PC-9 (cell line): ENCODE measurements at regions not wholly inside any gene's neighbourhood (a gene's known extent, or its start where the extent isn't known, plus 50 kb on each side); places are given as distances from the start of the nearest gene placed in this dataset.

Source experiments
- BruUV-seq: library from RNA; stranded (reverse); fragments of 400-500 nt; replicated peaks from 2 replicates; lab custom pipeline; 2021; lab: Mats Ljungman, UMichigan
- CTCF ChIA-PET: fragments of 300-600 bp; sonication (Branson Sonifier 250); formaldehyde crosslinking; loops from one replicate; lab custom pipeline; 2022; ENCODE audit warnings: antibody characterized with exemption; lab: Charles Lee
- POLR2A ChIA-PET: fragments of 300-600 bp; sonication (Branson Sonifier 250); formaldehyde crosslinking; loops from one replicate; lab custom pipeline; 2022; ENCODE audit warnings: antibody characterized with exemption; ENCODE audit not compliant: unreplicated experiment; lab: Charles Lee
- DNase-seq, 2 experiments: peaks; one replicate each; pipeline versions ENCODE4 v3.0.0 to v3.0.0-alpha.2; 2015 to 2022; ENCODE audit warnings: mixed read lengths in 1 of 2
- H2AFZ ChIP-seq: fragments of 200-600 bp; sonication (generic); 2 replicates; pipeline ENCODE4 v1.8.1; 2017; ENCODE audit warnings: antibody characterized with exemption
- H3F3A ChIP-seq: fragments of 200-600 bp; sonication (generic); 2 replicates; pipeline ENCODE4 v1.8.1; 2017; ENCODE audit warnings: antibody characterized with exemption, mild to moderate bottlenecking, low read depth; ENCODE audit not compliant: insufficient read depth
- H3K27ac ChIP-seq: fragments of 200-600 bp; sonication (generic); 2 replicates; pipeline ENCODE4 v1.6.1; 2016; ENCODE audit warnings: mixed run types
- H3K27me3 ChIP-seq: fragments of 200-600 bp; sonication (generic); 2 replicates; pipeline ENCODE4 v1.6.1; 2016; ENCODE audit warnings: low read depth, mixed run types; ENCODE audit not compliant: insufficient read depth
- H3K36me3 ChIP-seq: fragments of 200-600 bp; sonication (generic); 2 replicates; pipeline ENCODE4 v1.6.1; 2016; ENCODE audit warnings: low read depth, mixed run types
- H3K4me1 ChIP-seq: fragments of 200-600 bp; sonication (generic); replicated peaks from 2 replicates; pipeline ENCODE4 v1.6.1; 2016; ENCODE audit warnings: mixed run types; ENCODE audit not compliant: insufficient read depth
- H3K4me2 ChIP-seq: fragments of 200-600 bp; sonication (generic); 2 replicates; pipeline ENCODE4 v1.6.1; 2017; ENCODE audit warnings: mixed run types
- H3K4me3 ChIP-seq: fragments of 200-600 bp; sonication (generic); 2 replicates; pipeline ENCODE4 v1.6.1; 2016; ENCODE audit warnings: mixed run types
- H3K79me2 ChIP-seq: fragments of 200-600 bp; sonication (generic); 2 replicates; pipeline ENCODE4 v1.6.1; 2017; ENCODE audit warnings: low read depth, mixed run types
- H3K9me2 ChIP-seq: fragments of 200-600 bp; sonication (generic); 2 replicates; pipeline ENCODE4 v1.8.1; 2017; ENCODE audit warnings: mild to moderate bottlenecking; ENCODE audit not compliant: insufficient read depth
- H3K9me3 ChIP-seq: fragments of 200-600 bp; sonication (generic); 2 replicates; pipeline ENCODE4 v1.8.1; 2016; ENCODE audit warnings: low read depth; ENCODE audit not compliant: insufficient read depth
- H4K20me1 ChIP-seq: fragments of 200-600 bp; sonication (generic); 2 replicates; pipeline ENCODE4 v1.8.1; 2017; ENCODE audit not compliant: insufficient read depth
- EZH2 ChIP-seq: fragments of 200-600 bp; sonication (generic); IDR thresholded peaks from 2 replicates; pipeline ENCODE4 v1.8.0; 2017; ENCODE audit warnings: antibody characterized with exemption, low read depth
- intact Hi-C: fragments of 100-400 bp; cut with micrococcal nuclease; formaldehyde crosslinking; loops from one replicate; pipeline ENCODE4 v1.10.0; 2022; ENCODE audit not compliant: unreplicated experiment
- TF ChIP-seq, protein P1 (sequence below): fragments of 200-600 bp; sonication (generic); conservative IDR thresholded peaks from 2 replicates; pipeline ENCODE4 v1.6.1; 2017; ENCODE audit warnings: mixed run types, antibody characterized with exemption, mild to moderate bottlenecking, moderate library complexity

DNA sequence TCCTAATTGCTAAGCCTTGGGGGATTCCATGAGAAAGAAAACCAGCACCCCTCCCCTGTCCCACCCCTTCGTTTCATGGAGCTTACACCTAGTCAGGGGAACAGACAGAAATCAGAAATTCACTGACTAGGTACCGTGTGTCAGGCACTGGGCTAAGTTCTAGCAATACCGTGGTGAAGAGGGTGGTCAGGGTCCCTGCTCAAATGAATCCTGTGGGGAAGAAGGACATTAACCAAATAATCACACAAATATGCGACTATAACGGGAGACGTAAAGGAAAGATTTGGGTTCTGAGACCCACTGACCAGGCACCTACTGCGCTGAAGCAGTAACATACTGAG is 65.1 kb upstream of the TOP1 start:
- Histone ChIP-seq H3K4me2 (no peak overlapping the region), H3K4me1 (no peaks in the 10 kb centered on the region), H3F3A (no peaks in the 10 kb centered on the region), H3K36me3 (no peaks in the 10 kb centered on the region), H4K20me1 (no peaks in the 10 kb centered on the region), H3K9me2 (no peaks in the 10 kb centered on the region), H3K27me3 (peaks cover 3% of the 10 kb centered on the region; the same call in 1 of the 2 replicates), H3K27ac (no peak overlapping the region), H3K9me3 (no peaks in the 10 kb centered on the region), H3K79me2 (no peaks in the 10 kb centered on the region), H3K4me3 (no peak overlapping the region), H2AFZ (no peak overlapping the region)
- ChIA-PET CTCF (interaction anchor here (0.6 to 1.3 kb wide), 7 partner anchors 169 to 1913 kb away, joined by 3 to 6 read pairs (median 5); no protein-coding TSS in a partner anchor), POLR2A (interaction anchor here (0.6 kb wide), 1 partner anchor 1494 kb away, joined by 4 read pairs; no protein-coding TSS in a partner anchor)
- TF ChIP-seq, protein P1, sequence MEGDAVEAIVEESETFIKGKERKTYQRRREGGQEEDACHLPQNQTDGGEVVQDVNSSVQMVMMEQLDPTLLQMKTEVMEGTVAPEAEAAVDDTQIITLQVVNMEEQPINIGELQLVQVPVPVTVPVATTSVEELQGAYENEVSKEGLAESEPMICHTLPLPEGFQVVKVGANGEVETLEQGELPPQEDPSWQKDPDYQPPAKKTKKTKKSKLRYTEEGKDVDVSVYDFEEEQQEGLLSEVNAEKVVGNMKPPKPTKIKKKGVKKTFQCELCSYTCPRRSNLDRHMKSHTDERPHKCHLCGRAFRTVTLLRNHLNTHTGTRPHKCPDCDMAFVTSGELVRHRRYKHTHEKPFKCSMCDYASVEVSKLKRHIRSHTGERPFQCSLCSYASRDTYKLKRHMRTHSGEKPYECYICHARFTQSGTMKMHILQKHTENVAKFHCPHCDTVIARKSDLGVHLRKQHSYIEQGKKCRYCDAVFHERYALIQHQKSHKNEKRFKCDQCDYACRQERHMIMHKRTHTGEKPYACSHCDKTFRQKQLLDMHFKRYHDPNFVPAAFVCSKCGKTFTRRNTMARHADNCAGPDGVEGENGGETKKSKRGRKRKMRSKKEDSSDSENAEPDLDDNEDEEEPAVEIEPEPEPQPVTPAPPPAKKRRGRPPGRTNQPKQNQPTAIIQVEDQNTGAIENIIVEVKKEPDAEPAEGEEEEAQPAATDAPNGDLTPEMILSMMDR: no peak
- no peak for TF ChIP-seq EZH2
- DNase-seq: no peak
- intact Hi-C loops: loop anchor here (2.0 to 5.0 kb wide), 6 partner anchors 166 to 1913 kb away; no protein-coding TSS in a partner anchor
- BruUV-seq: no TSS peak

DNA sequence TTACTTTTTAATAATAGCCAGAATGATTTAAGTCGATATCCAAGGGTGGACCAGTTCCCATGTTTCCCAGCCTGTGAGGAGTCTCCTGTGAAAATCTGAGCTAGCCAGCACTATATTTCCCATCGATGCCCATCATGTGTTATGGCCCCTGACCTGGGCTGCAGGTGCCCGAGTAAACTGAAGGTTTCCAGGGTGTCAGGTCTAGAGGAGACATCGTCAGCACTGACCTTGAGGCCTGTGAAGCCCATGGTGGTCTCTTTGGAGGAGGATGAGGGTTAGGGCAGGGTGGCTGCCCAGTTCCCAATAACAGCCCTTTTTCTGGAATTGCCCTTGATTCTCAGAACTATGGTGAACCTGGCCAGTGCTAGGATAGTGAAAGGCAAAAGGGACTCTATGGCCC is 63.0 kb upstream of the TOP1 start:
- no peaks in the 10 kb centered on the region for H3K9me2 ChIP-seq
- TF ChIP-seq, protein P1: no peak
- TF ChIP-seq EZH2: no peak
- H3K4me2 ChIP-seq: no peak overlapping the region
- H3K4me1 ChIP-seq: no peaks in the 10 kb centered on the region
- H3K27ac ChIP-seq: no peak overlapping the region
- no peaks in the 10 kb centered on the region for H3K27me3 ChIP-seq
- ChIA-PET CTCF (interaction anchor here (0.7 kb wide), 1 partner anchor 129 kb away, joined by 3 read pairs; no protein-coding TSS in a partner anchor), POLR2A (no interaction called here)
- no peaks in the 10 kb centered on the region for H3F3A ChIP-seq
- H3K4me3 ChIP-seq: no peak overlapping the region
- no peak overlapping the region for H2AFZ ChIP-seq
- no peak for DNase-seq
- intact Hi-C loops: no loop called here
- H3K9me3 ChIP-seq: no peaks in the 10 kb centered on the region
- H4K20me1 ChIP-seq: no peaks in the 10 kb centered on the region
- no peaks in the 10 kb centered on the region for H3K36me3 ChIP-seq
- H3K79me2 ChIP-seq: no peaks in the 10 kb centered on the region
- BruUV-seq: no TSS peak

DNA sequence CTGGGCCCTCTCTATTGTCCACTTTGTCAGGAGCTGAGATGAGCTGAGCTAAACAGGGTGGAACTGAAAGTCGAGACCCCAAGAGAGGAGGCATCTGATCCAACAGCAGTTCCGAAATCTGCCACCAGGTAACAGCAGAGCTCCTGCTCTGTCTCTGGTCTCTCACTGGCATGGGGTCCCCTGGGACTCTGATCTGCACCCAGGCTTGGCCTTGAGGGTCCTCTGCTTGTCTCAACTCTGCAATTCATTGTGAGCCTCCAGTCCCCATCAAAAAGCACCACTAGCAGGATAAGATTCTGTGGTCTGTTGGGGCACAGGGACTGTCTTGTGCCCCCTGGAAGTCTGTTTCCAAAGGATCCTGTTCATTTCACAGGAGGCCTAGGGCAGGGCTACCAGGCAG is 62.5 kb upstream of the TOP1 start:
- intact Hi-C loops: no loop called here
- H3K4me1 ChIP-seq: no peaks in the 10 kb centered on the region
- BruUV-seq: no TSS peak
- H3F3A ChIP-seq: no peaks in the 10 kb centered on the region
- DNase-seq: no peak
- H2AFZ ChIP-seq: no peak overlapping the region
- CTCF ChIA-PET: interaction anchor here (0.7 kb wide), 1 partner anchor 129 kb away, joined by 3 read pairs; no protein-coding TSS in a partner anchor
- H3K4me3 ChIP-seq: no peak overlapping the region
- no peaks in the 10 kb centered on the region for H3K9me2 ChIP-seq
- TF ChIP-seq, protein P1: peak; percentile 43; the same call in 1 of the 2 replicates
- TF ChIP-seq EZH2: no peak
- POLR2A ChIA-PET: interaction anchor here (0.7 kb wide), 1 partner anchor 230 kb away, joined by 3 read pairs; no protein-coding TSS in a partner anchor
- no peak overlapping the region for H3K4me2 ChIP-seq
- H3K27me3 ChIP-seq: no peaks in the 10 kb centered on the region
- no peaks in the 10 kb centered on the region for H3K9me3 ChIP-seq
- no peak overlapping the region for H3K27ac ChIP-seq
- no peaks in the 10 kb centered on the region for H3K36me3 ChIP-seq
- H3K79me2 ChIP-seq: no peaks in the 10 kb centered on the region
- H4K20me1 ChIP-seq: no peaks in the 10 kb centered on the region
